SKM-1 treated with dmso at 0.1 percent for 144 hours (cell line): ENCODE measurements at regions not wholly inside any gene's neighbourhood (a gene's known extent, or its start where the extent isn't known, plus 50 kb on each side); places are given as distances from the start of the nearest gene placed in this dataset.

Experiments used
- DNase-seq: peaks from one replicate; lab custom pipeline; 2025; ENCODE audit not compliant: unreplicated experiment; lab: John Stamatoyannopoulos, UW

DNA sequence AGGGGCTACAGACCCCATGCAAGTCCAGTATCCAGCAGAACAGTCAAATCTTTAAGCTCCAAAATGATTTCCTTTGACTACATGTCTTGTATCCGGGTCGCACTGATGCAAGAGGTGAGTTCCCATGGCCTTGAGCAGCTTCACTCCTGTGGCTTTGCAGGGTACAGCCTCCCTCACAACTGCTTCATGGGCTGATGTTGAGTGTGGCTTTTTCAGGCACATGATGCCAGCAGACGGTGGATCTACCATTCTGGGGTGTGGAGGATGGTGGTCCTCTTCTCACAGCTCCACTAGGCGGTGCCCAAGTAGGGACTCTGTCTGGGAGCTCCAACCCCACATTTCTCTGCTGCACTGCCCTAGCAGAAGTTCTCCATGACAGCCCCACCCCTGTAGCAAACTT lies 208.4 kb downstream of the INSIG2 start:
- DNase-seq = no peak

- DNase-seq = no peak
These were observed 207.5 kb downstream of the INSIG2 start for GRCh38 chr2:118295592-118296390.

- no peak for DNase-seq
These were observed 205.8 kb downstream of the INSIG2 start for GRCh38 chr2:118294063-118294462.

DNA sequence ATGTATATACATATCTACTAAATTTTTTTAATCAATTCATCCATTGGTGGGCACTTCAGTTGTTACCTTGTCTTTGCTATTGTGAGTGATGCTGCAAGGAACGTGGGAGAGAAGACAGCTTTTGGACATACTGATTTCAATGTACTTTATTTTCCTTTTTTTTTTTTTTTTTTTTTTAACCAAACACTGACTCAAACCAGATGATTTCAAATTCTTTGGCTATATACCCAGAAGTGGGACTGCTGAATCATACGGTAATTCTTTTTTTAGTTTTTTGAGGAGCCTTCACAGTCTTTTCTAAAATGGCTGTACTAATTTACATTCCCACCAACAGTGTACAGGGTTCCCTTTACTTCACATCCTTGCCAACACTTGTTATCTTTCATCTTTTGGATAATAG lies 204.7 kb downstream of the INSIG2 start:
- no peak for DNase-seq

- DNase-seq = no peak
These were observed 203.1 kb downstream of the INSIG2 start for GRCh38 chr2:118291251-118291880.

GRCh38 chr2:118290411-118291250 lies 202.4 kb downstream of the INSIG2 start:
- DNase-seq = no peak

- DNase-seq = no peak
These were observed 190.7 kb downstream of the INSIG2 start for GRCh38 chr2:118279005-118279404.

DNA sequence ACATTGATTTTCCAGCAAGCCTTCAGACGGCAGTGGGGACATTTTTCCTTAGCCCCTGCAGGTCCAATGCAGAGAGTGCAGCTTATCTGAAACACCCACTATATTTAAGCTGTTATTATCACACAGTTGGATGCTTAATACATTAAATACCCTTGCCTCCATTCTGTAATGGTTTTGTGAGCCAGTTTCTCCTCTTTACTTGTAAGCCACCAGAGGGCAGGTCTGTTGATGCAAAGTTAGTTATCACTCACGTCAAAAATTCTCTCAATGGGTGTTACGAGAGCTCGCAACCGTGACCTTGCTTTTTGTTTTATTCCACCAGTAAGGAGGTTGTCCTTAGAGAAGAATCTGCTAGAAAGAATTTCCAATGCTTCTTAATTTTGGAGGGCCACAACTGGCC lies 189.8 kb downstream of the INSIG2 start:
- no peak for DNase-seq

DNA sequence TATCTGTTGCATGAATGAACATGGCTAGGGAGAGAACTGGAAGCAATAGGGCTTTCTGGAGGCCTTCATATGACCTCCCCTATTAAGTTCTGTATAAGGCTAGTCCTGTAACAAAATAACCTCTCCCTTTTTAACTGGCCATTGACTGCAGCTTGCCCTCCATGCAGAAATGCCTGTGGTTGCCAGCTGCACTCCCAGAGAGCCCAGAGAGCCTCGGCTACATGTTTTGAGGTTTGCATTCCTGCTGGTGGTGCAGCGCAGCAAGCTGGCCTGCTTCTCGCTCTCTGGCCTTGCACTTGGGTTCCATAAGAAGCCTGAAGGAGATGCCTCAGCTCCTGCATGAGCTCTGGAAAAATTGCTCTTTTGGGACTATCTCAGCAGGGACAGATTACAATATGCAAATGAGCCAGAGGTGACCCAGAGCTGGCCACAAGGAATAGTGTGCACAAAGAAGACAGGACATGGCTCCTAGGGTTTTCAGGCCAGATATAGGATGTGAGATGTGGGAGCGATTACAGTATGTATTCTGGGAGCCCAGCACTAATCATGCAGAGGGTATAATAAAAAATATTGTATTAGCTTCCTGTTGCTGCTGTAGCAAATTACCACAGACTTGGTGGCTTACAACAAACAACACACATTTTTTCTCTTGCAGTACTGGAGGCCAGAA lies 186.7 kb downstream of the INSIG2 start:
- DNase-seq = no peak

DNA sequence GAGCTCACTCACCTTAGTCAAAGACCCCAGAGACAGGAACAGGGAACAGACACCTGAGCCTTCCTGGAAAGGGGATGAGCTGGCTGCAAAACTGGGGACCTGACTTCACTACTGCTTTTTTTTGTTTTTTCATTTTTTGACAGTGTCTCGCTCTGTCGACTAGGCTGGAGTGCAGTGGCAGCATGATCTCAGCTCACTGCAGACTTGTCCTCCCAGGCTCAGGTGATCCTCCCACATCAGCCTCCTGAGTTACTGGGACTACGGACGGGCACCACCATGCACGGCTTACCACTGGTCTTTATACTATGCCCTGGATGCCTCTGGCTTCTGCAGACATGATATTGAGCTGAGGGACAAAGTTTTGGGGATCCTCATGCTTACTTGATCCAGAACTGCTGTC lies 184.1 kb downstream of the INSIG2 start:
- no peak for DNase-seq

DNA sequence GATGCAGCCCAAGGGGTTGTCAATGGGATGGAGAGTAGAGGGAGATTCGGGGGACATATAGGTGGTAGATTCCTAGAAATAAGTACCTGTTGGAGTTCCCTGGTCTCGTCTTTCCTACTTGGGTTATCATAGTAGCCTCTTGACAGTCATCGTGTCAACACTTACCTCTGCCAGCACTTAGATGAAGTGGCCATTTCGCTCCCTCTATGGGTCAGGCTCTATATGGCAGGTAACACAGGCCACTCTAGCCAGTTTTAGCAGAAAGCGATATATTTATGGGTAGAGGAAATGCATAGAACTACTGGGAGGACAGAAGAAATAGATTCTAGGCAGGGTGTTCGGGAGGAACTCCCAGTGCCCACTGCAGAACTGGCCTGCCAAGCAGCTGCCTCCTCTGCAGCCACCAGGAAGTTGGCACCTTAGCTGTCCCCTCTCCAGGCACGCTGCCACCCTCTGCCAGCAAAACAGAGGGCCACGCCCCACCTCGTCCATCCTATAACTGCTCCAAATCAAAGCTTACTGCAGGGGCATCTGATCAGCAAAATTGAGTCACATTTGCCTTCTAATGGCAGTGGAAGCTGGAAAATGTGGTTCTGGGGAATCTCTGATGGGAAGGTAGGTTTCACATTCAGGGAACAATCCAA lies 181.3 kb downstream of the INSIG2 start:
- no peak for DNase-seq

DNA sequence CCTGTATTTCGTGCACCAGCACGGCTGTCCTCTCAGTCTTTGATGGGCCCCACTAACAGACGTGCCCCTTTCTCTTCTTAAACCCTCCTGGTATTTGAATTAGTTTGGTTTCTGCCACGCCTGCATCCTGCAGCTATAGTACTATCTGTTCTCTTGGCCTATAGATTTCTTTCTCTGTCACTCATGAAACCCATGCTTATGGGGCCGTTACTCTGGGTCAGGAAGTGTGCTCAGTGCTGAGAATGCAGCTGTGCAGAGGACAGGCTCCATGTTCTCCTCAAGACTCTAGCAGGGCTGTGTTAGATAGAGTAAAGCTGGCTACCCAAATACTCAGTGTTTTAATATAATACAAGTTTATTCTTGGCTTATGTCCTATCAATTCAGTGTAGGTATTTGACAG lies 180.0 kb downstream of the INSIG2 start:
- DNase-seq = no peak

DNA sequence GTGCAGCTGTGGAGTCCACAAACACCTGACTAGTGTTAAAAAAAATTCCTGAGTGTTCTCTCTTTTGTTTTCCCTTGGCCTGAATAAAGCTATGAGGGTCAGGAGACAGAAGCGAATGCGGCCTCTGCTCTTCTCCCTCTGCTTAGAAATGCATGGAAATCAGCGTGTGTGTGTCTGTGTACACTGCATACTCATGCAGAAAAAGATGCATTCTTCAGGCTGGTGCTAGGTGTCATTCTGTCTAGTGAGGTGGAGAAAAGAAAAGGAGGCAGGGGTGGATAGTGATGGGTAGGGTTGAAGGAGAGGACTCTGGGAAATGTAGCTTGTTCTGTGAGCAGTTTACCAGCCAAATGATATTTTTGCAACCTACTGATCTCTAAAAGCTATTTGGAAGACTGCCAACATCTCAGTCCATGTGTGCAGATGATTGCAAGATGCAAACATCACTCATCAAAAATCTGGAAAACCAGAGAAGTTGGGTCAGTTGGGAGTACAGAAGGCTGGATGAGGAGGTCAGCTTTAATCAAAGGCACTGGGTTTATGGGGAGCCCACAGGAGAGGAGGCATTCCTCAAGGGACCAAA lies 177.7 kb downstream of the INSIG2 start:
- DNase-seq = no peak

DNA sequence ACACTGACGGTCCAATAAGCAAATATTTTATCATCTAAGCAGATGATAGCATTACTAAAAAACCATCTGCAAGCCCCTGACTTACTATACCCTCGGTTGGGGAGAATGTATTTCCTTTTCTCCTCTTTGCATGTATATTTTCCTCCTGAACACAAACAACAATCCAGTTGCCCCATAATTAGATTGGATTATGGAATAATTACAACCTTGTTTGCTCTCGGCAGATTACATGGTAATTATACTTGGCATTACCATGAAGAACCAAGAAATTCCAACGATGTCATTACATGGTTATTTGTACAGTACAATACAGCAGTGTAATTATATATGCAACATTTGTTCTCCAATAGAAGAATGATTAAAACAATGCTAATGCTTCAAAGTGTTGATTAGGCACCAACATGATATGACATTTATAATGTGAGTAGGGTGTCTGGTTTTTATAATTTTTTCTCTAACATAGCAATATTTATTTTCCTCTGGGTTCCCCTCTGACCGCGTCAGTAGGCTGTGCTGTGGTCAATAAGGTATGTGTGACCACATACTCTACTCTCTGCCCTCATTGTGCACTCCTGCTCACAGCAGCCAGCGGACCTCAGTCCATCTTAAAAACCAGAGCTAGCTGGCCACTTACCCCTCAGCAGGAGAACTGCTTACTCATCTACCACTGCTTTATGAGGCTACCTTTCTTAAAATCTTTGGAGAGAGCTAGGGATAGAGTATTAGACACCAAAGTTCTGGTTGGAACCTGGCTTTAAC lies 176.1 kb downstream of the INSIG2 start:
- DNase-seq = no peak

- no peak for DNase-seq
These were observed 169.4 kb downstream of the INSIG2 start for GRCh38 chr2:118257696-118258095.

DNA sequence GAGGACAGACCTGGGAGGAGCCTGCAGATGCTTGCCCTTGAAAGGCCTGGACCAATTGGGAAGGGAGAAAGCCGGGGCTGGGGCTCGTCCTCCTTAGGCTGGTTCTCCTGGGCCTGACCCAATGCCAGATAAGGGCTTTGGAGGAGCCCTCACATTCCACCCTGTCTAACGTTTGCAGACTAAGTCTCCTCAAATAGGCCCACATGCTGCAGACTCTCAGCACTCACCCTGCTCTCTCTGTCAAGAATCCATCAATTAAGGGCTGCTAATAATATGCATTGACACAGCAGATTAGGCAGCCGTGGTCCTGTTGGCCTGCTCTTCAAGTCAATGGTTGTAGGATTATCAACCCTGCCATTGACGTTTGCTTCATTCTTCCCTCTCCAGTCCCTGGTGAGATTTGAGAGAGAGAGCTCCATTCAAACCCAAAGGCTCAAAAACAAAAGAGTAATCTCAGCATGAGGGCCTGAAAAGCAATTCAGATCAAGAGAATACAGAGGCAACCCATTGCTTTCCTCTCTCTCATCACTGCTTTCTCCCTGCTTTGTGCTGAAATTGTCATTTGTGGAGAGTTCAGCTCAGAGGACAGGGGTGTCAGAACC lies 167.6 kb downstream of the INSIG2 start:
- DNase-seq = no peak

- no peak for DNase-seq
These were observed 167.0 kb downstream of the INSIG2 start for GRCh38 chr2:118255301-118255700.

- DNase-seq = no peak
These were observed 165.8 kb downstream of the INSIG2 start for GRCh38 chr2:118254116-118254515.

DNA sequence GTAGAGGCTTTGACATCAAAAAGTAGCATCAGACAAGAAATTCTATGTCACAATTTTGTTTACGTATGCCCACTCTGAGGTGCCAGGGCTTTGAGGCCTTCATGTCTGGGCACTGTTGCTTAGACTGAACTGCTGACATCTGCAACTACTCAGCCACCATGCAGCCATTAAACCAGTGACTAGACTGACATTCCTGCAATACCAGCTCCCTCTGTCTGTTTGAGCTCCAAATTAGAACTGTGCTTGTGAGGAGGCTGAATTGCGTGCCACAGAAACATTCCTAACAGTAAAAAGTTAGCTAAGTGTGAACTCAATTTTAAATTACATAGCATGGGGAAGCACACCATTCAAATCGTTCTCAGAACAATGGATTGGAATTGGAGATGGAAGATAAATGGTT lies 163.2 kb downstream of the INSIG2 start:
- no peak for DNase-seq
